VCaP (cell line): ENCODE measurements at regions not wholly inside any gene's neighbourhood (a gene's known extent, or its start where the extent isn't known, plus 50 kb on each side); places are given as distances from the start of the nearest gene placed in this dataset.

Experiments used
- H3K27ac ChIP-seq: fragments of 450-650 bp; 2 replicates; pipeline ENCODE4 v1.5.1; 2017
- TF ChIP-seq, protein P1 (sequence below): fragments of 450-650 bp; conservative IDR thresholded peaks from 2 replicates; pipeline ENCODE4 v1.5.1; 2017; ENCODE audit warnings: mild to moderate bottlenecking, moderate library complexity

DNA sequence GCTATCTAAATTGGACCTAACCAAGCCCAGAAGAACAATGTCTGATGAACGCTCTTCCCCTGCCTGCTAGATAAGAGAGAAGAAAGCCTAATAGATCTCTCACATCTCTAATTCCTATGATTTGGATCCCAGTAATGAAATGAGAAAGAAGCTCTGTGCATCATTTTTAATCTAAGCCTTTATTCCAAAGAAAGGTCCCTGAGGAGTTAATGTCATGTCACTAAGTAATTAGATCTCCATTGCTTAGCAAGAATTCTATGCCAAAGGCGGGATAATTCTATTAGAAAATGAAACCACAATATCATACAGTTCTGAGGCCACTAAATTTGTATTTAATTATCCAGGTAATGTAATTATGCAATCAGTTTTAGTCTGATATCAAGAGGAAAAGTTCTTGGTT lies 74.2 kb upstream of the TMEM260 start:
- TF ChIP-seq, protein P1, sequence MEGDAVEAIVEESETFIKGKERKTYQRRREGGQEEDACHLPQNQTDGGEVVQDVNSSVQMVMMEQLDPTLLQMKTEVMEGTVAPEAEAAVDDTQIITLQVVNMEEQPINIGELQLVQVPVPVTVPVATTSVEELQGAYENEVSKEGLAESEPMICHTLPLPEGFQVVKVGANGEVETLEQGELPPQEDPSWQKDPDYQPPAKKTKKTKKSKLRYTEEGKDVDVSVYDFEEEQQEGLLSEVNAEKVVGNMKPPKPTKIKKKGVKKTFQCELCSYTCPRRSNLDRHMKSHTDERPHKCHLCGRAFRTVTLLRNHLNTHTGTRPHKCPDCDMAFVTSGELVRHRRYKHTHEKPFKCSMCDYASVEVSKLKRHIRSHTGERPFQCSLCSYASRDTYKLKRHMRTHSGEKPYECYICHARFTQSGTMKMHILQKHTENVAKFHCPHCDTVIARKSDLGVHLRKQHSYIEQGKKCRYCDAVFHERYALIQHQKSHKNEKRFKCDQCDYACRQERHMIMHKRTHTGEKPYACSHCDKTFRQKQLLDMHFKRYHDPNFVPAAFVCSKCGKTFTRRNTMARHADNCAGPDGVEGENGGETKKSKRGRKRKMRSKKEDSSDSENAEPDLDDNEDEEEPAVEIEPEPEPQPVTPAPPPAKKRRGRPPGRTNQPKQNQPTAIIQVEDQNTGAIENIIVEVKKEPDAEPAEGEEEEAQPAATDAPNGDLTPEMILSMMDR, result no peak
- no peak overlapping the region for H3K27ac ChIP-seq

DNA sequence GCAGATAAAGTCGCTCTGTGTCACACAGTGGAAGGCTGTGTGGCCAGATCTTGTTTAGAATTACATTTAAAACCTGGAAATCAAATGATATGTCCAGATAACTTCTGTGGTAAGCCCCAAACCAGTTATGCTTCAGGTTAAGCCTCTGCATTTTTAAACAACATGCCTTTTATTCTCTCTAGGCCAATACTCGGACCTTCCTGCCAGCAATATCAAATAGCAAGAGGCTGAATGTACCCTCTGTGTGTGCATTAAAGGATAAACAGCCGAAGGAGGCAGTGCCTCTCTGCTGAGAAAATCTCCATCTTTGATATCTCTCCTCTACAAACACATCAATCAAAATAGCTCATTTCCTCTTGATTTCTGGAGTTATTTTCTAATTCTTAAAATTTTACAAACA lies 67.1 kb upstream of the TMEM260 start:
- TF ChIP-seq, protein P1, result no peak
- no peak overlapping the region for H3K27ac ChIP-seq

DNA sequence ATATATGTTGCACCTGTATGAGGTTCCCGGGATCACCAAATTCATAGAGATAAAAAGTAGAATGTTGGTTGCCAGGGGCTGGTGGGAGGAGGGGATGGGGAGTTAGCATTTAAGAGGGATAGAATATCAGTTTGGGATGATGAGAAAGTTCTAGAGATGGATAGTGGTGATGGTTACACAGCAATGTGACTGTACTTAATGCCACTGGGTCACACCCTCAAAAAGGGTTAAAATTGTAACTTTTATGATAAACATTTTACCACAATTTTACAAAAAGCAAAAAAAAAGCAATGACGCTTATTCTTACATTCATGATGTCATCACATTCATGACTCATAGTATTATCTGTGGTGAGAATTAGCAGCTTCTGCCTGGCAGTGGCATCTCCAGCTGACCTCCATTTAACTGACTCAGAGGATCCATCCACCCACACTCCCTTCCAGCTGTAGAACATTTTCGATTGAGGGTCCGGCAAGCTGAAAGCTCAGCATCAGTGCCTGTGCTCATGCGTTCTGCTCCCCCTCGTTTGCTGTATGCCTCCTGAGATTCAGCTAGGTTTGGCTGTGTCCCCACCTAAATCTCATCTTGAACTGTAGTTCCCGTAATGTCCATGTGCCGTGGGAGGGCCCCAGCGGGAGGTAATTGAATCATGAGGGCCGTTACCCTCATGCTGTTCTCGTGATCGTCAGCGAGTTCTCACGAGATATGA lies 64.8 kb upstream of the TMEM260 start:
- TF ChIP-seq, protein P1, result no peak
- no peak overlapping the region for H3K27ac ChIP-seq

DNA sequence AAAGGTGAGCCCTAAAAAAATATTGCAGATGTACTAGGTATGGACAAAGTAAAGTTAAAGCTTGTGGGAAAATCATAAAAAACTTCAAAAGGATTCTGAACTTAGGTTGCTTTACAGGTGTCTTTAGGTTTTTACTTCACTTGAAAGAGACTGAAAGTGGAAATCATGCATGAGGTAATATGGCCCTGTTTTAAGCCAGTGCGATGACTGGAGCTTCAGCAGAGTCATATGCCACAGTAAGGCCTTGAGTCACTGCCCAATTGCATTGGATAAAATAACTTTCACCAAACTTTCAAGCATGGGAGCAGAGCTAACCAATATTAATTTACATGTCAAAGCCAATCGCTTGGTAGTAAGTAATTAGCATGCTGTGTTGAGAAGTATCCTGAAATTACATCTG lies 63.9 kb upstream of the TMEM260 start:
- H3K27ac ChIP-seq, result no peak overlapping the region
- TF ChIP-seq, protein P1, result no peak

DNA sequence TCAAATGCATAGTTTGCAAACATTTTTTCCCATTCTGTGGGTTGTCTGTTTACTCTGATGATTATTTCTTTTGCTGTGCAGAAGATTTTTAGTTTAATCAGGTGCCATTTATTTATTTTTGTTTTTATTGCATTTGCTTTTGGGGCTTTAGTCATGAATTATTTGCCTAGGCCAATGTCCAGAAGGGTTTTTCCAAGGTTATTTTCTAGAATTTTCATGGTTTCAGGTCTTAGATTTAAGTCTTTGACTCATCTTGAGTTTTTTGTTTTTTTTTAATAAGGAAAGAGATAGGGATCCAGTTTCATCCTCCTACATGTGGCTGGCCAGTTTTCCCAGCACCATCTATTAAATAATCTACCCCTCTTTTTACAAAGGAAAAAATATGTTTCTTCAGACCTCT lies 57.2 kb upstream of the TMEM260 start:
- TF ChIP-seq, protein P1, result no peak
- peak overlapping the region; percentile 66 for H3K27ac ChIP-seq

DNA sequence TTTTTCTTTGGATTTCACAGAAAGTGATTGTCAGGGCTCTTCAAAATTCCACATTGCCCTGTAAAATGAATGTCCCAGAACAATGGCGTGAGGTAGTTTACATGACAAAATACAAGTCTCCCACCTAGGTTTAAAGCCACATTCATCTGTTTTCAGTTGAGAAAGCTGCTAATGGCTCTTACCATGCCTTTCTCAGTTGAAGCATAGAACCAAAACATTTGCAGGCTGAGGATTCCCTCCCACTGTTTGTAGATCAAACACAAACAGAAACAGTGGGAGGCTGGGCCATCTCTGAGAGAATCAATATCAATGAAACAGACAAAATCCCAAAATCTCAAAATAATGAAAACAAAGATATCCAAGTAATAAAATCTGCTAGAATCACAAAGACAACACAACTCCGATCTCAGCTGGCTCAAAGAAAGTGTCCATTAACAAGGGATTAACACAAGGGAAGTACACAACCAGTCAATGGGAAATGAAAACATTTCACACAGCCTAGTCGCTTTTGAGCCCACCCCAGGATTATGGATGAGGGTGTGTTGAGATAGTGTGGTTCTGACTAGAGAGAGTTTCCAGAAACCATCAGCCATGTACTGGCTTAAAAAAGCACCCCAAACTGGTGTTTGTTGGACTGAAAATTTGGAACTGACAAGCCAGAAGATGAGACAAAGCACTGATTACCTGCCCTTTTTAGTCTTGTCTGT lies 54.5 kb upstream of the TMEM260 start:
- TF ChIP-seq, protein P1, result no peak
- H3K27ac ChIP-seq, result no peak overlapping the region

DNA sequence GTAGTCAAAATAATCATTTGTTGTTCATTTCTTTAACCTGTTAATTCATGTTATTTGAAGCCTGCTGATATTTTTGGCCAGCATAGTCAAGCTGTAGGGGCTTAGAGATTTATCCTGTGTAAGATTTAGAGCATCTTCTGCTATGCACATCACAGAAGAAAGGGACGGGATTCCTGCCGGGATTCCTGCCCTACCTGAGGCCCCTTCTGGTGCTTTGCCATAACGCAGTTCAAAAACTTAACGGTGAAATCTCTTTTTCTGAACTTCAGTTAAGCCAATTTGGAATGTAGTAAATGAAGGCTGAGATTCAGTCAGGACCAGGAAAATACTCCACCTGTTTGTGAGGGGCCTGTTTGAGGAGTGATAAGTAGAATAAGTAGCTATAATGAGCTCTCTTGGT lies 50.7 kb upstream of the TMEM260 start:
- TF ChIP-seq, protein P1, result no peak
- H3K27ac ChIP-seq, result no peak overlapping the region
